K562 (cell line): ENCODE measurements at regions not wholly inside any gene's neighbourhood (a gene's known extent, or its start where the extent isn't known, plus 50 kb on each side); places are given as distances from the start of the nearest gene placed in this dataset.

Experiments used
- ATAC-seq: fragments of 200-7000 bp; cut with Tn5 transposase; 3 replicates; pipeline ENCODE4 v1.9.1; 2020; ENCODE audit warnings: moderate library complexity
- BruUV-seq: library from RNA; stranded (reverse); fragments of 400-500 nt; replicated peaks from 2 replicates; lab custom pipeline; 2021; lab: Mats Ljungman, UMichigan
- CTCF ChIA-PET: fragments of 300-600 bp; formaldehyde crosslinking; extraction: SDS; loops from one replicate; lab custom pipeline; 2021; ENCODE audit warnings: low intra/inter-chr PET ratio; lab: Yijun Ruan, JAX
- POLR2A ChIA-PET: fragments of 300-600, 350-650 bp; sonication (Branson Sonifier 250); formaldehyde crosslinking; extraction: SDS; loops from one replicate; lab custom pipeline; 2021; ENCODE audit warnings: antibody characterized with exemption, inconsistent platforms; lab: Yijun Ruan, JAX
- DNase-seq, 4 experiments: peaks; one replicate each; pipeline versions ENCODE4 v3.0.0 to v3.0.0-alpha.2; 2011 to 2018; ENCODE audit warnings: low spot score in 3 of 4, mixed read lengths in 3 of 4; ENCODE audit errors: extremely low read depth in 1 of 4
- FAIRE-seq: peaks from 2 replicates; lab custom pipeline; 2011; peaks lifted over from hg19 to GRCh38; lab: Jason Lieb, UNC
- H2AFZ ChIP-seq: 2 replicates; pipeline ENCODE4 v1.6.0; 2011; ENCODE audit warnings: low read depth, low read length, control low read depth, inconsistent platforms
- H3K27ac ChIP-seq: fragments of 200-600 bp; 3 replicates; pipeline ENCODE4 v1.8.0; 2011; ENCODE audit warnings: low read depth, mild to moderate bottlenecking, control low read depth, inconsistent platforms, low read length, moderate library complexity, mixed read lengths; ENCODE audit errors: extremely low read depth
- H3K27me3 ChIP-seq, 2 experiments: fragments of 300-600 bp in 1 of 2; 2 replicates in 1 of 2; 3 replicates in 1 of 2; pipeline versions ENCODE4 v1.6.0 to v1.8.0; 2011; ENCODE audit warnings: inconsistent platforms in 2 of 2, low read length in 2 of 2, mild to moderate bottlenecking in 1 of 2, mixed read lengths in 1 of 2, moderate library complexity in 1 of 2; ENCODE audit not compliant: control insufficient read depth in 2 of 2, insufficient read depth in 2 of 2
- H3K36me3 ChIP-seq: fragments of 300-600 bp; 3 replicates; pipeline ENCODE4 v1.8.0; 2011; ENCODE audit warnings: mild to moderate bottlenecking, low read length, inconsistent platforms; ENCODE audit not compliant: control insufficient read depth, insufficient read depth
- H3K4me1 ChIP-seq, 2 experiments: fragments of 200-600 bp in 1 of 2; replicated peaks in 1 of 2; 2 replicates in 1 of 2; 3 replicates in 1 of 2; pipeline versions ENCODE4 v1.5.1 to v1.8.0; 2011; ENCODE audit warnings: inconsistent platforms in 2 of 2, low read length in 2 of 2, mild to moderate bottlenecking in 1 of 2, mixed read lengths in 1 of 2, moderate library complexity in 1 of 2; ENCODE audit not compliant: control insufficient read depth in 2 of 2, insufficient read depth in 2 of 2
- H3K4me2 ChIP-seq: 2 replicates; pipeline ENCODE4 v1.6.1; 2011; ENCODE audit warnings: low read length, control low read depth, inconsistent platforms, mixed read lengths; ENCODE audit not compliant: insufficient read depth
- H3K4me3 ChIP-seq: fragments of 200-600 bp; sonication (generic), shearing (Covaris generic); 2 replicates; pipeline ENCODE4 v1.5.1; 2016; ENCODE audit warnings: control low read depth, inconsistent platforms
- H3K79me2 ChIP-seq: fragments of 200-600 bp; 3 replicates; pipeline ENCODE4 v1.8.0; 2011; ENCODE audit warnings: low read length, inconsistent platforms; ENCODE audit not compliant: control insufficient read depth, insufficient read depth
- H3K9ac ChIP-seq, 2 experiments: 2 replicates each; pipeline versions ENCODE4 v1.6.0 to v1.6.1; 2011; ENCODE audit warnings: low read depth in 2 of 2, low read length in 2 of 2, control low read depth in 1 of 2, inconsistent platforms in 1 of 2, mild to moderate bottlenecking in 1 of 2, mixed read lengths in 1 of 2; ENCODE audit not compliant: insufficient read depth in 1 of 2
- H3K9me1 ChIP-seq: one replicate; pipeline ENCODE4 v1.6.0; 2011; ENCODE audit warnings: inconsistent platforms, mild to moderate bottlenecking, low read length, moderate library complexity; ENCODE audit not compliant: control insufficient read depth, insufficient read depth
- H3K9me3 ChIP-seq: replicated peaks from 2 replicates; pipeline ENCODE4 v1.5.1; 2011; ENCODE audit warnings: low read depth, low read length, inconsistent platforms; ENCODE audit not compliant: control insufficient read depth, insufficient read depth
- H4K20me1 ChIP-seq: replicated peaks from 2 replicates; pipeline ENCODE4 v1.6.1; 2011; ENCODE audit warnings: low read length, inconsistent platforms, mixed read lengths; ENCODE audit not compliant: control insufficient read depth, insufficient read depth
- CCNT2 ChIP-seq: IDR thresholded peaks from 2 replicates; pipeline ENCODE4 v1.6.1; 2011; ENCODE audit warnings: borderline replicate concordance, low read depth, mild to moderate bottlenecking, moderate library complexity, mixed read lengths, low read length; ENCODE audit not compliant: insufficient read length; ENCODE audit errors: extremely low read depth
- DMBX1 ChIP-seq: fragments of 250-450 bp; sonication (Bioruptor Pico); IDR thresholded peaks from 2 replicates; pipeline ENCODE4 v1.8.0; 2022; ENCODE audit warnings: inconsistent platforms, mild to moderate bottlenecking, moderate library complexity, borderline replicate concordance
- FOXJ2 ChIP-seq: fragments of 200-800 bp; sonication (Bioruptor generic); IDR thresholded peaks from 2 replicates; pipeline ENCODE4 v1.6.1; 2016; ENCODE audit warnings: missing genetic modification characterization, missing compliant biosample characterization
- JUND ChIP-seq, 2 experiments: IDR thresholded peaks; 2 replicates in 1 of 2; 3 replicates in 1 of 2; pipeline ENCODE4 v1.6.1; 2011; ENCODE audit warnings: borderline replicate concordance in 2 of 2, low read depth in 2 of 2, low read length in 2 of 2, improper control_type of control experiment in 1 of 2, missing biosample characterization in 1 of 2, missing genetic modification characterization in 1 of 2, missing genetic modification reagents in 1 of 2
- TEAD4 ChIP-seq, 2 experiments: sonication (generic) in 1 of 2; formaldehyde crosslinking in 1 of 2; IDR thresholded peaks; 2 replicates each; pipeline versions ENCODE4 v1.6.1 to v1.8.0; 2012 to 2022; ENCODE audit warnings: borderline replicate concordance in 1 of 2, inconsistent platforms in 1 of 2, low read length in 1 of 2, mild to moderate bottlenecking in 1 of 2, missing genetic modification reagents in 1 of 2
- WGBS: fragments of 100-300 bp; shearing (Covaris generic); methylation state at CpG from one replicate; pipeline ENCODE4 v1.1.6; 2016; ENCODE audit warnings: low coverage, mixed read lengths; ENCODE audit not compliant: insufficient coverage; ENCODE audit errors: missing lambda C conversion rate; 5-methylcytosine and 5-hydroxymethylcytosine counted together
- in situ Hi-C: fragments of 300-500 bp; cut with MboI; formaldehyde crosslinking; loops from 4 replicates; pipeline ENCODE4 v1.15.0; 2018; ENCODE audit warnings: inconsistent platforms, mixed read lengths
- intact Hi-C: fragments of 100-400 bp; cut with micrococcal nuclease; formaldehyde crosslinking; loops from 2 replicates; pipeline ENCODE4 v1.14.2; 2022

GRCh38 chr9:108783731-108784495 is 71.9 kb downstream of the ACTL7B start (continued):
- TF ChIP-seq TEAD4 (IDR thresholded peaks at IDR 0.05; ENCODE audit: low read length) (no peak), TEAD4 (CRISPR knock-in tag; IDR thresholded peaks at IDR 0.05; ENCODE audit: borderline replicate concordance) (no peak), FOXJ2 (tag) (no peak), JUND (IDR thresholded peaks at IDR 0.05; ENCODE audit: borderline replicate concordance, low read depth, low read length) (no peak), JUND (tag; IDR thresholded peaks at IDR 0.05; ENCODE audit: borderline replicate concordance, low read depth, low read length) (no peak)

- H2AFZ ChIP-seq: no peak overlapping the region
- ATAC-seq: no peak
- BruUV-seq: no TSS peak
- no peaks in the 10 kb centered on the region for H3K36me3 ChIP-seq
- TF ChIP-seq DMBX1 (CRISPR knock-in tag) (no peak), CCNT2 (no peak)
- TF ChIP-seq, all 486 proteins: peak for 0
- CTCF ChIA-PET: no interaction called here
- in situ Hi-C loops: no loop called here
- H3K9me1 ChIP-seq: no peaks in the 10 kb centered on the region
- H3K79me2 ChIP-seq: no peaks in the 10 kb centered on the region
- no peak overlapping the region for H3K27ac ChIP-seq
- DNase-seq (no peak), FAIRE-seq (no peak)
- no peaks in the 10 kb centered on the region for H3K9me3 ChIP-seq
- no peaks in the 10 kb centered on the region; a peak in 1 of 5 replicates for H3K4me1 ChIP-seq
- peaks cover 16 to 50% of the 10 kb centered on the region in 2 experiments; a peak in 4 of 5 replicates for H3K27me3 ChIP-seq
- intact Hi-C loops: no loop called here
- H3K4me2 ChIP-seq: no peak overlapping the region
- H3K4me3 ChIP-seq: no peak overlapping the region
- no peak overlapping the region for H3K9ac ChIP-seq
- 2% methylated on average over 6 of the region's 6 CpGs for WGBS
- no peaks in the 10 kb centered on the region for H4K20me1 ChIP-seq
- POLR2A ChIA-PET: no interaction called here
Observed at GRCh38 chr9:108783326-108783725, 72.5 kb downstream of the ACTL7B start.
